HUES48 (cell line): ENCODE measurements at regions not wholly inside any gene's neighbourhood (a gene's known extent, or its start where the extent isn't known, plus 50 kb on each side); places are given as distances from the start of the nearest gene placed in this dataset.

Experiments used
- H3K27ac ChIP-seq: one replicate; pipeline ENCODE4 v1.7.0; 2013; ENCODE audit warnings: low read depth, low read length, inconsistent platforms
- H3K27me3 ChIP-seq: 2 replicates; pipeline ENCODE4 v1.6.1; 2013; ENCODE audit warnings: mild to moderate bottlenecking, low read length; ENCODE audit not compliant: control insufficient read depth, insufficient read depth
- H3K36me3 ChIP-seq: 2 replicates; pipeline ENCODE4 v1.6.1; 2013; ENCODE audit warnings: low read length; ENCODE audit not compliant: control insufficient read depth, insufficient read depth
- H3K4me1 ChIP-seq: 2 replicates; pipeline ENCODE4 v1.6.1; 2013; ENCODE audit warnings: mild to moderate bottlenecking, low read length; ENCODE audit not compliant: control insufficient read depth, insufficient read depth
- H3K4me3 ChIP-seq: 2 replicates; pipeline ENCODE4 v1.5.1; 2013; ENCODE audit warnings: mild to moderate bottlenecking, low read depth, low read length
- H3K9ac ChIP-seq: 2 replicates; pipeline ENCODE4 v1.6.1; 2013; ENCODE audit warnings: mild to moderate bottlenecking, low read depth, low read length, moderate library complexity
- H3K9me3 ChIP-seq: 2 replicates; pipeline ENCODE4 v1.6.1; 2013; ENCODE audit warnings: low read length; ENCODE audit not compliant: control insufficient read depth, insufficient read depth

DNA sequence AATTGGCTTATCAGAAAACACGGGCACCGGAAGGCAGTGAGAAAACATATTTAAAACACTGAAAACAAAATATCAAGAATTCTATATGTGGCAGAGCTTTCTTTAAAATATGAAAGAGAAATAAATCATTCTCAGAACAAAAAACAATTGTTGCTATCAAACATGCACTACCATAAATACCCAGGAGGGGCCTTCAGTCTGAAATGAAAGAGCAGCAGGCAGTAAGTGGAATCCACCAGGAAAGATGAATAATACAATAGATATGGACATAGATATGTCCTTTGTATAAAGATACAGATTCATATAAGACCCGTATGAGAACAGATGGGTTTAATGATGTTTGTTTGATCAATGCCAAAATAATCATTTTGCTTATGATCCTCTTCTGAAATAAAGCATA lies 142.0 kb downstream of the TMEM18 start:
- H3K27me3 ChIP-seq, result no peaks in the 10 kb centered on the region
- no peak overlapping the region for H3K9ac ChIP-seq
- no peak overlapping the region for H3K27ac ChIP-seq
- H3K36me3 ChIP-seq, result no peaks in the 10 kb centered on the region
- no peak overlapping the region for H3K4me3 ChIP-seq
- no peaks in the 10 kb centered on the region for H3K4me1 ChIP-seq
- no peaks in the 10 kb centered on the region for H3K9me3 ChIP-seq

DNA sequence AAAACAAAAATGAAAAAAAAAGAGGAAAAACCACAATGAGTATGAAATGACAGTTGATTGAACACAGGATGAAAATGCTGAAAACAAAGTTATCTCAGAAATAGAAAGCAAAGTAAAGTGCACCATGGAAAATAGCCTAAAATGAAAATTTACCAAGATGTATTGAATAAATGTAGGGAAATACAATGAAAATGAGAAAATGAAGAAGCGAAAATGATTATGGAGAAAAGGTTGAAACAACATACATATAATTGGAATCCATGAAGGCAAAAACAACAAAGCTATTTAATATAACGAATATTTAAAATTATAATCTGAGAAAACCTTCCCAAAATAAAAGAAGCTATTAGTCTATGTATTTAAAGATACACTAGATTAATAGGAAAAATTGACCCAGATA lies 147.4 kb downstream of the TMEM18 start:
- no peaks in the 10 kb centered on the region for H3K9me3 ChIP-seq
- H3K27ac ChIP-seq, result no peak overlapping the region
- no peak overlapping the region for H3K9ac ChIP-seq
- H3K27me3 ChIP-seq, result no peaks in the 10 kb centered on the region
- no peak overlapping the region for H3K4me3 ChIP-seq
- peaks cover 7% of the 10 kb centered on the region for H3K4me1 ChIP-seq
- no peaks in the 10 kb centered on the region for H3K36me3 ChIP-seq

DNA sequence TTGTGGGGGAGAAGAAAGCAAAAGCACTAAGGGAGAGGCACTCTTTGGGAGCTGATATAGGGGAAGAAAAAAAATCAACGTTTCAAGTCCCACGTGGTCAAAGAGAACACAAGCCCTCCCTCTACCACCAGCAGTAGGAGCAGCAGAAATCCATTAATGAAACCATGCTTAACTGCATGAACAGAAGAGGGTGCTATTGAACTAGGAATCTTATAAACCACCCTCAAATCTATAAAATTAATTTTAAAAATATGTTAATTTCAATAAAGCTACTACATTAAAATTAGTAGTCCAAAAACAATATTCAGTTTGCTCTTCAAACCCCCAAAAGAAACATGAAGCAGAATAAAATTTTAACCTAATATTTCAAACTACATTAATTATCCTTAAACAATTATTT lies 147.8 kb downstream of the TMEM18 start:
- Histone ChIP-seq H3K9ac (no peak overlapping the region), H3K4me1 (peaks cover 7% of the 10 kb centered on the region), H3K9me3 (no peaks in the 10 kb centered on the region), H3K36me3 (no peaks in the 10 kb centered on the region), H3K27ac (no peak overlapping the region), H3K4me3 (no peak overlapping the region), H3K27me3 (no peaks in the 10 kb centered on the region)

DNA sequence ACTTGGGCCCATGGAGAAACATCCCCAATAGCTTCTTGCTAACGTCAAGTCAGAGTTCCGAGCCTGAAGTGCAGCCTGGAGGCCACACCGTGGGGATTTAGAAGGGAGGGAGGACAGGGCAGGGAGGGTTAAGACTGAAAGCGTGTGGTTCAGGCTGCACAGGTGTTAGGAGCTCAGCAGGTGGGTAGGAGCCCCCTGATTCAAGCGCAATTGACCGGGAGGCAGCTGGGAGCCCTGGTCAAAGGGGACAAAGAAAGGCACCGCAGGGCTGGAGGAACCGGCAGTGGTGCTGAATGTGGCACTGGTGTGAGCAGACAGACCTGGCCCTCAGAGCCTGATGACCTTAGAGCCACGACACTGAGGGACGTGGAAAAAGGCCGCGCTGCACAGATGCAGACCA lies 149.6 kb downstream of the TMEM18 start:
- Histone ChIP-seq H3K4me1 (peaks cover 7% of the 10 kb centered on the region), H3K4me3 (no peak overlapping the region), H3K27me3 (no peaks in the 10 kb centered on the region), H3K9me3 (no peaks in the 10 kb centered on the region), H3K36me3 (no peaks in the 10 kb centered on the region), H3K9ac (no peak overlapping the region), H3K27ac (no peak overlapping the region)

DNA sequence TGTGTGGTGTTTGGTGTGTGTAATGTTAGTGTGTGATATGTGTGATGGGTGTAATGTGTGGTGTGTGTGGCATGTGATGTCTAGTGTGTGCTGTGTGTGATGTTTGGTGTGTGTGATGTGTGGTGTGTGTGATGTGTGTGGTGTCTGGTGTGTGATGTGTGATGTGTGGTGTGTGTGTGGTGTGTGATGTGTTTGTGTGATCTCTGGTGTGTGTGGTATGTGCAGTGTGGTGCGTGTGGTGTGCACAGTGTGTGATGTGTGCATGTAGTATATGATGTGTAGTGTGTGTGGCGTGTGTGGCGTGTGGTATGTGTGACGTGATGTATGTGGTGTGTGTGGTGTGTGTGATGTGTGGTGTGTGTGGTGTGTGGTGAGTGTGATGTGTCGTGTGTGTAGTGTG lies 150.3 kb downstream of the TMEM18 start:
- H3K27ac ChIP-seq, result no peak overlapping the region
- peaks cover 7% of the 10 kb centered on the region for H3K4me1 ChIP-seq
- 0 out of 2 replicates have a peak, but pooled peaks cover 2% of the 10 kb centered on the region for H3K9me3 ChIP-seq
- H3K4me3 ChIP-seq, result no peak overlapping the region
- H3K27me3 ChIP-seq, result no peaks in the 10 kb centered on the region
- no peak overlapping the region for H3K9ac ChIP-seq
- H3K36me3 ChIP-seq, result no peaks in the 10 kb centered on the region

DNA sequence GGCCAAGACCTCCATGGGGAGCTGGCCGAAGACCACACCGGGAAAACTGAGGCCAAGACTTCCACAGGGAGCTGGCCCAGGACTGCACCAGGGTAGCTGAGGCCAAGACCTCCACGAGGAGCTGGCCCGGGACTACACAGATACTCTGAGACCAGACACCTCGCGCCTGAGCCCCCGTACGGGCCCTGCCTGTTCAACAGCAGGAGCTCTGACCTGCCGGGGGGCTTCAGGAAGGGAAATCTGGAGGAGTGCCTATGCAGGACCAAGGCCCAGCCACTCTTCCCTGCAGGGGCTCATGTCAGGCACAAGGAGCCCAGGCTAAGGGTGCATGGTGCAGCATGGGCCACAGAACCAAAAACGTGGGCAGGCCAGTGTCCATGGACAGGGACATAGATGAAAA lies 151.6 kb downstream of the TMEM18 start:
- Histone ChIP-seq H3K4me3 (no peak overlapping the region), H3K4me1 (peaks cover 7% of the 10 kb centered on the region), H3K27me3 (no peaks in the 10 kb centered on the region), H3K36me3 (no peaks in the 10 kb centered on the region), H3K9ac (no peak overlapping the region), H3K27ac (no peak overlapping the region), H3K9me3 (0 out of 2 replicates have a peak, but pooled peaks cover 2% of the 10 kb centered on the region)

DNA sequence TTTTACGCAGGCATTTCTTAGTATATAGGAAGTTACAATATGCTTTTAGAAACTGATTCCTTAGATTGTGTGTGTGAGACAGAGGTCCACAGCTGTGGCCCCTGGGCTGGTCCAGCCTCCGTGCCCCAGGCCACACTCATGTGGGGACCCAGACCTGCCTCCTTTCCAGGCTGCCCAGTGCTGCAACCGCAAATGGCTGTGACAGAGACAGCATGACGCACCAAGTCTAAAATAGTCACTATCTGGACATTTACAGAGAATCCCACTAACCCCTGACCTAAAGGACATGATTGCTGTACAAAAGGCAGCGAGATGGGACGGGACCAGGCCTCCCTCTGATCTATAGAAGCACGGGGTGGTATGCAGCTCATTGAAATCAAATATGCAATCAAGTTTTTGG lies 152.2 kb downstream of the TMEM18 start:
- H3K4me1 ChIP-seq, result peaks cover 7% of the 10 kb centered on the region
- H3K27ac ChIP-seq, result no peak overlapping the region
- H3K27me3 ChIP-seq, result no peaks in the 10 kb centered on the region
- H3K9ac ChIP-seq, result no peak overlapping the region
- no peaks in the 10 kb centered on the region for H3K36me3 ChIP-seq
- 0 out of 2 replicates have a peak, but pooled peaks cover 2% of the 10 kb centered on the region for H3K9me3 ChIP-seq
- no peak overlapping the region for H3K4me3 ChIP-seq

DNA sequence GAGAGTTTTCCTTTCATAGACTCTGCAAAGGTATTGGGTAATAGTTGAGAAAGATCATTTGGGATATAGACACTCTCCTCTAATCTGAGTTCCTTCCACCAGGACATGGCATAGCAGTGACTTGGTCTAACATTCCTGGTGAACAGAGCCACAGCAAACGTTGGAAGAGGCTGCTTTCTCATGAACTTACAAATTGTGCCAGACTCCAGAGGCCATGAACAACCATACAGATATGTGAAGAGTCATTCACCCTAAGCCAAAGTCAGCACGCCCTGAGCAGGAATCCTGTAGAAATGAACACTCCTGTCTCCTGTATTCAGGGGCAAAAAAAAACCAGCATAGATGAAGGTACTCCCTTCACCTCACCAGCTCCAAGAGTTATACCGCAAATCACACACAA lies 152.8 kb downstream of the TMEM18 start:
- H3K4me3 ChIP-seq, result no peak overlapping the region
- H3K27ac ChIP-seq, result no peak overlapping the region
- H3K9me3 ChIP-seq, result 0 out of 2 replicates have a peak, but pooled peaks cover 2% of the 10 kb centered on the region
- H3K27me3 ChIP-seq, result no peaks in the 10 kb centered on the region
- H3K4me1 ChIP-seq, result peaks cover 7% of the 10 kb centered on the region
- no peak overlapping the region for H3K9ac ChIP-seq
- H3K36me3 ChIP-seq, result no peaks in the 10 kb centered on the region

DNA sequence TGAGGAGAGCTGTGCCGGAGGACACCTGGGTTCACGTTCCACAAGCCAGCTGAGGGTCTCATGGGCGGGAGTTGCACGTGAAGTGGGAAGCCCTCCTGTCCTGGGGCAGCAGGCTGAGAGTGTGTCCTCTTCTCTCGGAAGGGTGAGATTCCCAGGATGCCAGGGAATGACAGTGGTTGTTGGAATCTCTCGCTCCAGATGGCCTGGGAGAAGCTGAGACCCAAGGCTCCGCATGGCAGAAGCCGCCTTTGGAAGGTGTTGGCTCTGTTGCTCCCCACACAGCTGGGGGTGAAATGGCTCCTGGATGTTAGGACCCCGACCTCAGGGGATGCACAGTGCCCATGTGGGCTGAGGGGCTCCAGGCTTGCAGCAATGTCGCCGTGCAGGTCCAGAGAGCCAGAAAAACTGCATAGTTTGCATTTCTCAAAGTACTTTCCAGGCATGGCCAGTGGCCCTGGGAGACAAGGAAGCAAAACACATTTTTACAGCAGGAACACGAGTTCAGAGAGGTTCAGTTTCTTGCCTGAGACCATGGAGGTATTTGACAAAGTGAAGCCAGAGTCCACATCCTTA lies 153.4 kb downstream of the TMEM18 start:
- no peak overlapping the region for H3K9ac ChIP-seq
- H3K27ac ChIP-seq, result no peak overlapping the region
- H3K36me3 ChIP-seq, result no peaks in the 10 kb centered on the region
- H3K9me3 ChIP-seq, result 0 out of 2 replicates have a peak, but pooled peaks cover 2% of the 10 kb centered on the region
- no peaks in the 10 kb centered on the region for H3K27me3 ChIP-seq
- no peak overlapping the region for H3K4me3 ChIP-seq
- H3K4me1 ChIP-seq, result peaks cover 4% of the 10 kb centered on the region; the same call in 1 of the 2 replicates

DNA sequence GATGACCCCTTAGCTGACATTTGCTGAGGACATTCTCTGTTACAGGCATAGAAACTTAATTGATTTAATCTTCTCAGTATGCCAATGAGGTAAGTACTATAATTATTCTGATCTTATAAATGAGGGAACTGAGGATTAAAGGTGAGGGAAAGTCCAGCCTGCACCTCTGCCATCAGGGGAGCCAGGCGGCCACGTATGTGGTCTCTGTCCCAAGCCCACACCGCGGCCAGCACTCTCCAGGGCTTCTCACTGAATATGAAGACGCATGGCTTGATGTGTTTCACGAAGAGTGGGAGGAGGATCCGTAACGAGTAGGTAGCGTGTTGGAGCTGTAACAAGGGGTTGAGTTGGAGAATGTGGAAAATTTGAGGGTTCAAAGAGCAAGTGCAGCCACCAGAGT lies 154.4 kb downstream of the TMEM18 start:
- Histone ChIP-seq H3K4me3 (no peak overlapping the region), H3K9ac (no peak overlapping the region), H3K27ac (no peak overlapping the region), H3K27me3 (no peaks in the 10 kb centered on the region), H3K9me3 (0 out of 2 replicates have a peak, but pooled peaks cover 2% of the 10 kb centered on the region), H3K36me3 (no peaks in the 10 kb centered on the region), H3K4me1 (peaks cover 4% of the 10 kb centered on the region; the same call in 1 of the 2 replicates)

DNA sequence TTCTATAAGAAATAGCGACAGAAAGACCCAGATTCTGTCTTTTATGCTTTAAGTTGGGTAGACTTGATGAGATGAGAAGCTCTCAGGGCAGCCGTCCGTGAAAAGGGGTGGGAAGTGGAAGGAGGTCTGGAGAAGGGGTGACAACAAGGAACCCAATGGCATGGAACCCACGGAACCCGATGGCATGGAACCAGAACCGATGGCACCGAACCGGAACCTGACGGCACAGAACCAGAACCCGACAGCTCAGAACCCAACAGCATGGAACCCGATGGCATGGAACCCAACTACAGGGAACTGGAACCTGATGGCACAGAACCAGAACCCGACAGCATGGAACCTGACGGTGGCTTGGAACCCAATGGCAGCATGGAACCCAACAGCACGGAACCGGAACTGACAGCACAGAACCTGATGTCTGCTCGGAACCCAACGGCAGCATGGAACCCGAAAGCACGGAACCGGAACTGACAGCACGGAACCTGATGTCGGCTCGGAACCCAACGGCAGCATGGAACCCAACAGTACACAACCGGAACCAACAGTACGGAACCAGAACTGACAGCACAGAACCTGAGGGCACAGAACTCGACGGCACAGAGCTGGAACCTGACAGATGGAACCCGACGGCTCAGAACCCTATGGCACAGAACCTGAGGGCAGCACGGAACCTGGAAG lies 155.2 kb downstream of the TMEM18 start:
- H3K36me3 ChIP-seq, result no peaks in the 10 kb centered on the region
- H3K27ac ChIP-seq, result no peak overlapping the region
- H3K4me1 ChIP-seq, result no peaks in the 10 kb centered on the region
- no peak overlapping the region for H3K9ac ChIP-seq
- H3K4me3 ChIP-seq, result no peak overlapping the region
- 0 out of 2 replicates have a peak, but pooled peaks cover 2% of the 10 kb centered on the region for H3K9me3 ChIP-seq
- no peaks in the 10 kb centered on the region for H3K27me3 ChIP-seq
